ENCODE measurements at regions not wholly inside any gene's neighbourhood (a gene's known extent, or its start where the extent isn't known, plus 50 kb on each side); places are given as distances from the start of the nearest gene placed in this dataset.

DNA sequence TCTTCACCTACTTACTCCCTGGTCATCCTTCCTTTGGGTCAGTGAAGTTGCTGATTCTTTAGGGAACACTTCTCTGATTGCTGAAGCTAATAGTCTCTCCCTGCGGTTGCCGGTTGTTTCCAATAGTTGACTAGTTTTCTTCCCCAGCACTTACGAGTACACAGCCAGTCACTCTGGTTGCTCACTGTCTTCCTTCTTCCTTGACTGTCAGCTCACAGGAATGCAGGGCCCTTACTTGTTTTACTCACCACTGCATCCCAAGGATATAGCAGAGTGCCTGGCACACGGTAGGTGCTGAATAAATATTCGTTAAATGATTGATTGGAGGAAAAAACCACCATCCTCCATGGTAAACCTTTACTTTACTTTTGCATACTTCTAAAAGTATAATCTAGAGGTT lies 345.0 kb downstream of the QKI start:
- TF ChIP-seq, protein P1, sequence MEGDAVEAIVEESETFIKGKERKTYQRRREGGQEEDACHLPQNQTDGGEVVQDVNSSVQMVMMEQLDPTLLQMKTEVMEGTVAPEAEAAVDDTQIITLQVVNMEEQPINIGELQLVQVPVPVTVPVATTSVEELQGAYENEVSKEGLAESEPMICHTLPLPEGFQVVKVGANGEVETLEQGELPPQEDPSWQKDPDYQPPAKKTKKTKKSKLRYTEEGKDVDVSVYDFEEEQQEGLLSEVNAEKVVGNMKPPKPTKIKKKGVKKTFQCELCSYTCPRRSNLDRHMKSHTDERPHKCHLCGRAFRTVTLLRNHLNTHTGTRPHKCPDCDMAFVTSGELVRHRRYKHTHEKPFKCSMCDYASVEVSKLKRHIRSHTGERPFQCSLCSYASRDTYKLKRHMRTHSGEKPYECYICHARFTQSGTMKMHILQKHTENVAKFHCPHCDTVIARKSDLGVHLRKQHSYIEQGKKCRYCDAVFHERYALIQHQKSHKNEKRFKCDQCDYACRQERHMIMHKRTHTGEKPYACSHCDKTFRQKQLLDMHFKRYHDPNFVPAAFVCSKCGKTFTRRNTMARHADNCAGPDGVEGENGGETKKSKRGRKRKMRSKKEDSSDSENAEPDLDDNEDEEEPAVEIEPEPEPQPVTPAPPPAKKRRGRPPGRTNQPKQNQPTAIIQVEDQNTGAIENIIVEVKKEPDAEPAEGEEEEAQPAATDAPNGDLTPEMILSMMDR (IDR thresholded peaks at IDR 0.05; ENCODE audit: low read depth, low read length, poor library complexity, severe bottlenecking): no peak
- TF ChIP-seq EZH2phosphoT487 (IDR thresholded peaks at IDR 0.05; ENCODE audit: borderline replicate concordance, low read length): no peak
